ENCODE measurements at regions not wholly inside any gene's neighbourhood (a gene's known extent, or its start where the extent isn't known, plus 50 kb on each side); places are given as distances from the start of the nearest gene placed in this dataset.

- no peak overlapping the region for H3K4me3 ChIP-seq (ENCODE audit: low read length in 3 of 3)
- H3K27me3 ChIP-seq (ENCODE audit: control insufficient read depth in 3 of 3, insufficient read depth in 3 of 3, low read length in 3 of 3) = no peaks in the 10 kb centered on the region
- no peak overlapping the region for H3K9ac ChIP-seq (ENCODE audit: low read depth in 1 of 3, low read length in 3 of 3)
- H3K4me1 ChIP-seq (ENCODE audit: control insufficient read depth in 3 of 3, insufficient read depth in 3 of 3, low read length in 3 of 3) = no peaks in the 10 kb centered on the region
- no peaks in the 10 kb centered on the region for H3K36me3 ChIP-seq (ENCODE audit: control insufficient read depth in 3 of 3, insufficient read depth in 3 of 3, low read length in 3 of 3)
- H3K27ac ChIP-seq (ENCODE audit: low read depth, low read length) = no peak overlapping the region
- no peaks in the 10 kb centered on the region for H3K9me3 ChIP-seq (ENCODE audit: control insufficient read depth in 3 of 3, low read length in 3 of 3)
These were observed 279.8 kb downstream of the STIM2 start for GRCh38 chr4:27140486-27140885.

GRCh38 chr4:27141530-27141929 lies 280.9 kb downstream of the STIM2 start:
- Histone ChIP-seq H3K4me3 (ENCODE audit: low read length in 3 of 3) (no peak overlapping the region), H3K27me3 (ENCODE audit: control insufficient read depth in 3 of 3, insufficient read depth in 3 of 3, low read length in 3 of 3) (no peaks in the 10 kb centered on the region), H3K4me1 (ENCODE audit: control insufficient read depth in 3 of 3, insufficient read depth in 3 of 3, low read length in 3 of 3) (no peaks in the 10 kb centered on the region), H3K27ac (ENCODE audit: low read depth, low read length) (no peak overlapping the region), H3K36me3 (ENCODE audit: control insufficient read depth in 3 of 3, insufficient read depth in 3 of 3, low read length in 3 of 3) (no peaks in the 10 kb centered on the region), H3K9me3 (ENCODE audit: control insufficient read depth in 3 of 3, low read length in 3 of 3) (no peaks in the 10 kb centered on the region), H3K9ac (ENCODE audit: low read depth in 1 of 3, low read length in 3 of 3) (no peak overlapping the region)

- H3K36me3 ChIP-seq (ENCODE audit: control insufficient read depth in 3 of 3, insufficient read depth in 3 of 3, low read length in 3 of 3) = no peaks in the 10 kb centered on the region
- no peaks in the 10 kb centered on the region for H3K9me3 ChIP-seq (ENCODE audit: control insufficient read depth in 3 of 3, low read length in 3 of 3)
- H3K27ac ChIP-seq (ENCODE audit: low read depth, low read length) = no peak overlapping the region
- no peak overlapping the region for H3K4me3 ChIP-seq (ENCODE audit: low read length in 3 of 3)
- no peaks in the 10 kb centered on the region for H3K4me1 ChIP-seq (ENCODE audit: control insufficient read depth in 3 of 3, insufficient read depth in 3 of 3, low read length in 3 of 3)
- no peaks in the 10 kb centered on the region for H3K27me3 ChIP-seq (ENCODE audit: control insufficient read depth in 3 of 3, insufficient read depth in 3 of 3, low read length in 3 of 3)
- no peak overlapping the region for H3K9ac ChIP-seq (ENCODE audit: low read depth in 1 of 3, low read length in 3 of 3)
These were observed 282.2 kb downstream of the STIM2 start for GRCh38 chr4:27142841-27143240.

- Histone ChIP-seq H3K27ac (ENCODE audit: low read depth, low read length) (no peak overlapping the region), H3K36me3 (ENCODE audit: control insufficient read depth in 3 of 3, insufficient read depth in 3 of 3, low read length in 3 of 3) (no peaks in the 10 kb centered on the region), H3K9me3 (ENCODE audit: control insufficient read depth in 3 of 3, low read length in 3 of 3) (peaks cover 0 to 2% (median 0%) of the 10 kb centered on the region in 3 donors)
These were observed 285.0 kb downstream of the STIM2 start for GRCh38 chr4:27145597-27145996.

GRCh38 chr4:27148211-27148895 lies 287.7 kb downstream of the STIM2 start:
- H3K27me3 ChIP-seq (ENCODE audit: control insufficient read depth in 3 of 3, insufficient read depth in 3 of 3, low read length in 3 of 3) = no peaks in the 10 kb centered on the region
- H3K36me3 ChIP-seq (ENCODE audit: control insufficient read depth in 3 of 3, insufficient read depth in 3 of 3, low read length in 3 of 3) = no peaks in the 10 kb centered on the region
- H3K4me1 ChIP-seq (ENCODE audit: control insufficient read depth in 3 of 3, insufficient read depth in 3 of 3, low read length in 3 of 3) = no peaks in the 10 kb centered on the region
- peaks cover 0 to 2% (median 0%) of the 10 kb centered on the region in 3 donors for H3K9me3 ChIP-seq (ENCODE audit: control insufficient read depth in 3 of 3, low read length in 3 of 3)
- H3K27ac ChIP-seq (ENCODE audit: low read depth, low read length) = no peak overlapping the region
- no peak overlapping the region for H3K9ac ChIP-seq (ENCODE audit: low read depth in 1 of 3, low read length in 3 of 3)
- no peak overlapping the region for H3K4me3 ChIP-seq (ENCODE audit: low read length in 3 of 3)

More at GRCh38 chr4:27145597-27145996, 285.0 kb downstream of the STIM2 start:
- H3K9ac ChIP-seq (ENCODE audit: low read depth in 1 of 3, low read length in 3 of 3) = no peak overlapping the region
- no peaks in the 10 kb centered on the region for H3K27me3 ChIP-seq (ENCODE audit: control insufficient read depth in 3 of 3, insufficient read depth in 3 of 3, low read length in 3 of 3)
- no peaks in the 10 kb centered on the region for H3K4me1 ChIP-seq (ENCODE audit: control insufficient read depth in 3 of 3, insufficient read depth in 3 of 3, low read length in 3 of 3)
- no peak overlapping the region for H3K4me3 ChIP-seq (ENCODE audit: low read length in 3 of 3)

GRCh38 chr4:27149541-27150212 lies 289.0 kb downstream of the STIM2 start:
- no peak overlapping the region for H3K27ac ChIP-seq (ENCODE audit: low read depth, low read length)
- no peak overlapping the region for H3K9ac ChIP-seq (ENCODE audit: low read depth in 1 of 3, low read length in 3 of 3)

GRCh38 chr4:27152703-27153102 lies 292.1 kb downstream of the STIM2 start:
- H3K4me1 ChIP-seq (ENCODE audit: control insufficient read depth in 3 of 3, insufficient read depth in 3 of 3, low read length in 3 of 3) = no peaks in the 10 kb centered on the region
- peaks cover 0 to 2% (median 0%) of the 10 kb centered on the region in 3 donors for H3K9me3 ChIP-seq (ENCODE audit: control insufficient read depth in 3 of 3, low read length in 3 of 3)
- H3K4me3 ChIP-seq (ENCODE audit: low read length in 3 of 3) = no peak overlapping the region
- H3K9ac ChIP-seq (ENCODE audit: low read depth in 1 of 3, low read length in 3 of 3) = no peak overlapping the region
- H3K36me3 ChIP-seq (ENCODE audit: control insufficient read depth in 3 of 3, insufficient read depth in 3 of 3, low read length in 3 of 3) = no peaks in the 10 kb centered on the region
- H3K27ac ChIP-seq (ENCODE audit: low read depth, low read length) = no peak overlapping the region
- no peaks in the 10 kb centered on the region for H3K27me3 ChIP-seq (ENCODE audit: control insufficient read depth in 3 of 3, insufficient read depth in 3 of 3, low read length in 3 of 3)

More at GRCh38 chr4:27149541-27150212, 289.0 kb downstream of the STIM2 start:
- no peaks in the 10 kb centered on the region for H3K4me1 ChIP-seq (ENCODE audit: control insufficient read depth in 3 of 3, insufficient read depth in 3 of 3, low read length in 3 of 3)
- peaks cover 0 to 2% (median 0%) of the 10 kb centered on the region in 3 donors for H3K9me3 ChIP-seq (ENCODE audit: control insufficient read depth in 3 of 3, low read length in 3 of 3)
- no peaks in the 10 kb centered on the region for H3K36me3 ChIP-seq (ENCODE audit: control insufficient read depth in 3 of 3, insufficient read depth in 3 of 3, low read length in 3 of 3)
- H3K4me3 ChIP-seq (ENCODE audit: low read length in 3 of 3) = no peak overlapping the region
- H3K27me3 ChIP-seq (ENCODE audit: control insufficient read depth in 3 of 3, insufficient read depth in 3 of 3, low read length in 3 of 3) = no peaks in the 10 kb centered on the region

GRCh38 chr4:27154706-27155105 lies 294.1 kb downstream of the STIM2 start:
- Histone ChIP-seq H3K36me3 (ENCODE audit: control insufficient read depth in 3 of 3, insufficient read depth in 3 of 3, low read length in 3 of 3) (no peaks in the 10 kb centered on the region), H3K4me1 (ENCODE audit: control insufficient read depth in 3 of 3, insufficient read depth in 3 of 3, low read length in 3 of 3) (no peaks in the 10 kb centered on the region), H3K9ac (ENCODE audit: low read depth in 1 of 3, low read length in 3 of 3) (no peak overlapping the region), H3K9me3 (ENCODE audit: control insufficient read depth in 3 of 3, low read length in 3 of 3) (peaks cover 0 to 2% (median 0%) of the 10 kb centered on the region in 3 donors), H3K27ac (ENCODE audit: low read depth, low read length) (no peak overlapping the region), H3K4me3 (ENCODE audit: low read length in 3 of 3) (no peak overlapping the region), H3K27me3 (ENCODE audit: control insufficient read depth in 3 of 3, insufficient read depth in 3 of 3, low read length in 3 of 3) (no peaks in the 10 kb centered on the region)

GRCh38 chr4:27161191-27161590 lies 300.6 kb downstream of the STIM2 start:
- no peaks in the 10 kb centered on the region for H3K4me1 ChIP-seq (ENCODE audit: control insufficient read depth in 3 of 3, insufficient read depth in 3 of 3, low read length in 3 of 3)
- H3K9ac ChIP-seq (ENCODE audit: low read depth in 1 of 3, low read length in 3 of 3) = no peak overlapping the region
- no peaks in the 10 kb centered on the region for H3K27me3 ChIP-seq (ENCODE audit: control insufficient read depth in 3 of 3, insufficient read depth in 3 of 3, low read length in 3 of 3)
- H3K36me3 ChIP-seq (ENCODE audit: control insufficient read depth in 3 of 3, insufficient read depth in 3 of 3, low read length in 3 of 3) = no peaks in the 10 kb centered on the region
- no peaks in the 10 kb centered on the region for H3K9me3 ChIP-seq (ENCODE audit: control insufficient read depth in 3 of 3, low read length in 3 of 3)
- H3K4me3 ChIP-seq (ENCODE audit: low read length in 3 of 3) = no peak overlapping the region
- H3K27ac ChIP-seq (ENCODE audit: low read depth, low read length) = no peak overlapping the region

GRCh38 chr4:27168783-27169182 lies 308.1 kb downstream of the STIM2 start:
- Histone ChIP-seq H3K4me1 (ENCODE audit: control insufficient read depth in 3 of 3, insufficient read depth in 3 of 3, low read length in 3 of 3) (no peaks in the 10 kb centered on the region), H3K9ac (ENCODE audit: low read depth in 1 of 3, low read length in 3 of 3) (no peak overlapping the region), H3K27ac (ENCODE audit: low read depth, low read length) (no peak overlapping the region), H3K4me3 (ENCODE audit: low read length in 3 of 3) (no peak overlapping the region), H3K9me3 (ENCODE audit: control insufficient read depth in 3 of 3, low read length in 3 of 3) (no peaks in the 10 kb centered on the region), H3K27me3 (ENCODE audit: control insufficient read depth in 3 of 3, insufficient read depth in 3 of 3, low read length in 3 of 3) (no peaks in the 10 kb centered on the region), H3K36me3 (ENCODE audit: control insufficient read depth in 3 of 3, insufficient read depth in 3 of 3, low read length in 3 of 3) (no peaks in the 10 kb centered on the region)
